Thoracic aorta (tissue), 2 donors: ENCODE measurements at regions not wholly inside any gene's neighbourhood (a gene's known extent, or its start where the extent isn't known, plus 50 kb on each side); places are given as distances from the start of the nearest gene placed in this dataset.

Experiments
- ATAC-seq: fragments of 150-250 bp; one replicate; pipeline ENCODE4 v1.8.0; 2017; ENCODE audit warnings: low read depth; ENCODE audit not compliant: insufficient number of reproducible peaks, low FRiP score
- DNase-seq: peaks from one replicate; pipeline ENCODE4 v3.0.0-alpha.2; 2020; ENCODE audit warnings: low spot score
- H3K27ac ChIP-seq, 2 donors: fragments of 200-600 bp; sonication (generic); 1 replicate in 1 of 2; 2 replicates in 1 of 2; pipeline ENCODE4 v1.5.1; 2016; ENCODE audit warnings: mild to moderate bottlenecking in 2 of 2, moderate library complexity in 2 of 2
- H3K27me3 ChIP-seq: fragments of 200-600 bp; sonication (generic); replicated peaks from 2 replicates; pipeline ENCODE4 v1.6.0; 2016; ENCODE audit warnings: mild to moderate bottlenecking; ENCODE audit not compliant: insufficient read depth
- H3K36me3 ChIP-seq: fragments of 200-600 bp; sonication (generic); one replicate; pipeline ENCODE4 v1.5.1; 2016
- H3K4me1 ChIP-seq, 2 donors: fragments of 200-600 bp; sonication (generic); 1 replicate in 1 of 2; 2 replicates in 1 of 2; pipeline versions ENCODE4 v1.5.1 to v1.6.0; 2016; ENCODE audit warnings: low read depth in 2 of 2, mild to moderate bottlenecking in 1 of 2; ENCODE audit not compliant: control insufficient read depth in 1 of 2
- H3K4me3 ChIP-seq: fragments of 200-600 bp; sonication (generic); 2 replicates; pipeline ENCODE4 v1.5.1; 2016; ENCODE audit warnings: mild to moderate bottlenecking
- H3K9me3 ChIP-seq: fragments of 200-600 bp; sonication (generic); 2 replicates; pipeline ENCODE4 v1.5.1; 2016
- TF ChIP-seq, protein P1 (sequence below): fragments of 200-600 bp; sonication (generic); IDR thresholded peaks from one replicate; pipeline ENCODE4 v1.5.1; 2019; ENCODE audit warnings: antibody characterized with exemption

DNA sequence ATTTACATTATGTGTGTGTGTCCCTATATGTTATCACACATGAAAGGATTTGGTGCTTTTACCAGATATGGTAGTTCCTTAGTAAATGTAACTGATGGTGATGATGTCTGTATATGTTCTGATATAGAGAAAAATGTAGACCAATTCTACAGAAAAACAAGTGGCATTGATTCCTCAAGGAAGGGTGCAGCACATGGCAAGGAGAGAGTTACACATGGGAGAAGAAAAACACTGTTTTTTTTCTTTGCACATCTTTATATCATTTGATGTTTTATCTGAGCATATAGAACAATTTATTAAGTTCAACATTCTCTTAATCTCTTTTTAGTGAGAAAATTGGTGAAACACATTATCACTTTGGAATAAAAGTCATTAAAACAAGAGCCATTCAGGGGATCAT, 535.0 kb upstream of the KLF4 start:
- DNase-seq = no peak
- Histone ChIP-seq H3K27me3 (no peaks in the 10 kb centered on the region), H3K9me3 (no peaks in the 10 kb centered on the region), H3K4me3 (no peak overlapping the region), H3K36me3 (no peaks in the 10 kb centered on the region), H3K27ac (no peak overlapping the region), H3K4me1 (no peaks in the 10 kb centered on the region)
- TF ChIP-seq, protein P1, sequence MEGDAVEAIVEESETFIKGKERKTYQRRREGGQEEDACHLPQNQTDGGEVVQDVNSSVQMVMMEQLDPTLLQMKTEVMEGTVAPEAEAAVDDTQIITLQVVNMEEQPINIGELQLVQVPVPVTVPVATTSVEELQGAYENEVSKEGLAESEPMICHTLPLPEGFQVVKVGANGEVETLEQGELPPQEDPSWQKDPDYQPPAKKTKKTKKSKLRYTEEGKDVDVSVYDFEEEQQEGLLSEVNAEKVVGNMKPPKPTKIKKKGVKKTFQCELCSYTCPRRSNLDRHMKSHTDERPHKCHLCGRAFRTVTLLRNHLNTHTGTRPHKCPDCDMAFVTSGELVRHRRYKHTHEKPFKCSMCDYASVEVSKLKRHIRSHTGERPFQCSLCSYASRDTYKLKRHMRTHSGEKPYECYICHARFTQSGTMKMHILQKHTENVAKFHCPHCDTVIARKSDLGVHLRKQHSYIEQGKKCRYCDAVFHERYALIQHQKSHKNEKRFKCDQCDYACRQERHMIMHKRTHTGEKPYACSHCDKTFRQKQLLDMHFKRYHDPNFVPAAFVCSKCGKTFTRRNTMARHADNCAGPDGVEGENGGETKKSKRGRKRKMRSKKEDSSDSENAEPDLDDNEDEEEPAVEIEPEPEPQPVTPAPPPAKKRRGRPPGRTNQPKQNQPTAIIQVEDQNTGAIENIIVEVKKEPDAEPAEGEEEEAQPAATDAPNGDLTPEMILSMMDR = no peak
- no peak for ATAC-seq

DNA sequence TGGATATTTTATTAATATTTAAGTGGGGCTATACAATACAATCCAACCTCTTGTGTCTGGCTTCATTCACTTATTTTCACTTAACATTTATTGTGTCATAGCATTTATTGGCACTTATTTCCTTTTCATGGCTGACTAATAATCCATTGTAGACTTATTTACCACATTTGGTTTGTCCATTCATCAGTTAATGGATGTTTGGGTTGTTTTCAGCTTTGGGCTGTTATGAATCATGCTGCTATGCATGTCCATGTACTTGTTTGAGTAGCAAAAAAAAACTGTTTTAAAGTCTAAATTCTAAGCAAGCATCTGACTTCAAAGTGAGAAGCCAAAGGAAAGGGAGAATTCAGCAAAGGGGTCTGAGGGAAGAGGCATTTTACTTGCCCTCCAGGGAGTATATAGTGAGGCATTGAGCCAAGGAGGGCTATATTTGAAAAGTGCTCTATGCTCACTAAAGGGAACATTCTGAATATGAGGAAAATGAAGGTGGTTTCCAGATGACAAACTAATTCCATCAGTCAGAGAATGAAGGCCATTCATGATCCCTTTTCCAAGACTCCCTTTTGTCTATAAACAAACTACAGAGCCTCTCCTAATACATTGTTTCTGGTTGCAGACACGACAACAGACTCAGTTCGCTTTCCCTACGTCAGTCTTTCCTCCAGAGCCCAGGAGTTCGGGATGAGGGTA, 532.8 kb upstream of the KLF4 start:
- Histone ChIP-seq H3K27ac (no peak overlapping the region), H3K27me3 (no peaks in the 10 kb centered on the region), H3K36me3 (no peaks in the 10 kb centered on the region), H3K4me1 (no peaks in the 10 kb centered on the region), H3K4me3 (no peak overlapping the region), H3K9me3 (no peaks in the 10 kb centered on the region)
- DNase-seq (no peak), ATAC-seq (no peak)
- TF ChIP-seq, protein P1 = no peak

DNA sequence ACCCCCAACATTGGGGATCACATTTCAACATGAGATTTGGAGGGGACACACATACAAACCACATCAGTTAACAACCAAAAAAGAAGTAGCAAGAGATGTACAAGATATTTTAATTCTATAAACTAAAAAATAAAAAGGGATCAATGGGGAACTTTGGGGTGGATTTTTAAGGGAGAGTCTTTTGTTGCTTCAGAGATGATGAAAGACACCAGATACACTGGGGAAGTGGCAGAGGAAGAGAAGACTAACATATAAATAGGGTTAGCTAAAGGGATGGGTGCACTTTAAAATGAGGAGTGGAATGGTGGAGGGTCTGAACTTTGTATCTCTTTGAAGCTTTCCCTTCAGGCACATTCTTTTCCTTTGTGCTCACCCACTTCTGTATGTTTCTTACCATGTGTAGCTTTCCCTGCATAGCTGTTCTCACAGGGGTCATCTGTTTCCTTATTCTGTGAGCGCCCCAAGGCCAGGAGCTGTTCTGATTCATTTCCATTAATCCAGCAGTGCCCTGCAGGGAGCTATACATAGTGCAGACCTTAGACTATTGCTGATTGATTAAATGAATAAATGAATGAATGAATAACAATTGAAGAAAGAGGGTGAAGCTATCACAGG, 531.6 kb upstream of the KLF4 start:
- Histone ChIP-seq H3K27me3 (no peaks in the 10 kb centered on the region), H3K9me3 (no peaks in the 10 kb centered on the region), H3K36me3 (no peaks in the 10 kb centered on the region), H3K4me1 (no peaks in the 10 kb centered on the region), H3K27ac (no peak overlapping the region), H3K4me3 (no peak overlapping the region)
- ATAC-seq (no peak), DNase-seq (no peak)
- TF ChIP-seq, protein P1 = no peak

DNA sequence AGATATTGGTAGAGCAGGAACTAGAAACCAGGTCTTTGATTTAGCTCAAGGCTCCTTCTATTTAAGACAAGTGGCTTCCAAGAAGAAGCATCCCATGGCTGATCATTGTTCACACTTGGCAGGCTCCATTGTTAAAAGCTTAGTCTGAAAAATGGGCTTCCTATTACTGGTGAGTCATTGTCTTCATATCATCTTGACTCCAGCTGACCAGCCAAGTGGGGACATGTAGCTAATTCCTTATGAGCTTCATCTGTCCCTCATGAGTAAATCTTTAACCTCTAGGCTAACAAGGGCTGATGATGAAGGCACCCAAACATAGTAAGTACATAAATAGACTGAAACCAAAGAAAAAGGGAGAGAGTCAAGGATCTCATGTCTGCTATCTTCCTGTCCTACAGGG, 530.3 kb upstream of the KLF4 start:
- Histone ChIP-seq H3K27me3 (no peaks in the 10 kb centered on the region), H3K4me1 (no peaks in the 10 kb centered on the region), H3K27ac (no peak overlapping the region), H3K36me3 (no peaks in the 10 kb centered on the region), H3K9me3 (no peaks in the 10 kb centered on the region), H3K4me3 (no peak overlapping the region)
- ATAC-seq (no peak), DNase-seq (no peak)
- TF ChIP-seq, protein P1 = no peak

DNA sequence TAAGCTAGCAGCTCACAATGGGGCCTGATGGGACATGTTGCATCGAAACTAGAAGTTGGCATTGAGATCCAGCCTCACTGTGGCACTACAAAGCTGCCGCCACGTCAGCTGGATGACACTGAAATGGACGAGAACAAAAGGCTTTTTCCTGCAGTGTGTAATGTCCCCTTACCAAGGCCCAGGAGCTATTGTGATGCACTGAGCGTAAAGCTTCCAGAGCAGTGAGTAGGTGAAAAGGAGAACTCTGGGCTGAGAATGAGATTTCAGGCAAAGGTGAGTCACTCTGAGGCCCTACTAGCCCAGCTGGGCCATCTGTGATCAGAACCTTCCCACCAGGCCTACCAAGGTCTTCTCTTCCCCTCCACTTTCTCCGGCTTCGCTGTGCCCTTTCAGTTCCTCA, 528.1 kb upstream of the KLF4 start:
- DNase-seq = no peak
- H3K4me3 ChIP-seq = no peak overlapping the region
- TF ChIP-seq, protein P1 = no peak
- H3K9me3 ChIP-seq = no peaks in the 10 kb centered on the region
- no peaks in the 10 kb centered on the region for H3K4me1 ChIP-seq
- ATAC-seq = no peak
- H3K27ac ChIP-seq = no peak overlapping the region
- no peaks in the 10 kb centered on the region for H3K36me3 ChIP-seq
- no peaks in the 10 kb centered on the region for H3K27me3 ChIP-seq
